IPS-NIHi7 (cell line): ENCODE measurements at regions not wholly inside any gene's neighbourhood (a gene's known extent, or its start where the extent isn't known, plus 50 kb on each side); places are given as distances from the start of the nearest gene placed in this dataset.

Source experiments
- DNase-seq: peaks from one replicate; pipeline ENCODE4 v3.0.0; 2012; ENCODE audit warnings: mixed read lengths; ENCODE audit errors: extremely low spot score

GRCh38 chr1:201685485-201685884 lies 143.5 kb upstream of the IPO9 start:
- DNase-seq: no peak

DNA sequence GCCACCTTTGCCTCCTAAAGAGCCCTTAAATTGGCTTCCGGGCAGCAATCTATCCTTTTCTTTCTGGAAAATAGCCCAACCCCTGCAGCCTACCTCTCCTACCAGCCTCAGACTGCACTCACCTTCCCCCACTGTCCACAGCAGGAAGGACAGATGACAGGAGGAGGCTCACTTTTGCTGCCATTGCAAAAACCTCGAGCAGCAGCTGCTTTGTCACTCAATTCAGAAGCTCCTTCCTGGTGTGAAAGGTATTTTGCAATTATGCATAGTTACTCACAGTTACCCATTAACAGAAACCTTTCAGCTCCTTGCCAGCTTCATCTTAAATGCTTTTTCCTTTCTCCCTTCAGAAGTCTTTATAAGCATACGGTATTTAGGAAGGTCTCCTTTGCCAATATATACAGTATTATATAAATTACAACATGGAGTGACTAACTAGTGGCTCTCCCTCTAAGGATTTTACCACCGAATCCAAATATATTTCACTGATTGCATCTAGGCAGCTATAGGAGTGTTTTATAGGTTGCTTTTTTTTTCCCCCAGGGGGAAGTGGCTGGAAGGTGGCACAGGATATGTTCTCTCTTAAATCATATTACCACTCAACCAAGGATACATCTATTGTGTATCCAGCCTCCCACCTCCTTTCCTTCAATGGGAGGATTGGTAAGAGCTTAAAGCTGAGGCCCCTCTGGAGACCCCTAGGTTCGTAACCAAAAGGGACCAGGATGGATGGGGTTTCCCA lies 142.1 kb upstream of the IPO9 start:
- DNase-seq: peak; percentile 73

DNA sequence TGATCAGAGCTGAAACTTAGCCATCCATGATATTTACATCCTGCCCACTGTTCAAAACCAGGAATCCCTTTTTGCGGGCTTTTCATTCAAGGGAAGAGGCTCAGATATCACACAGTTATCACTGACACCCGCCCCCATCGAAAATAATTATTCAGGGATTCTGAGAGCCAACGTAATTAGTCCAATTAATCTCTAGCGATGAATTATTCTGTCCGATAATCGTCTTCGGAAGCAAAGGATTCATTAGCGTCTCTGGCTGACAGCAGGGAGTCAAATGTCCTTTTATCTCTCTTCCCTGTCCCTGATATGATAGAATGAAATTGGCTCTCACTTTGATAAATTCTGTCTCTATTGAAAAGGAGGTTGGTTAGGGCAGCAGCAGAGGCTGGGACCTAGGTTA lies 140.4 kb upstream of the IPO9 start:
- DNase-seq: no peak

- DNase-seq: no peak
Observed at GRCh38 chr1:201689647-201690046, 139.3 kb upstream of the IPO9 start.

- no peak for DNase-seq
Observed at GRCh38 chr1:201690528-201690927, 138.4 kb upstream of the IPO9 start.

GRCh38 chr1:201691716-201692554 lies 137.0 kb upstream of the IPO9 start:
- DNase-seq: no peak

GRCh38 chr1:201692555-201693394 lies 136.2 kb upstream of the IPO9 start:
- no peak for DNase-seq

GRCh38 chr1:201693890-201694607 lies 134.9 kb upstream of the IPO9 start:
- peak; percentile 35 for DNase-seq

DNA sequence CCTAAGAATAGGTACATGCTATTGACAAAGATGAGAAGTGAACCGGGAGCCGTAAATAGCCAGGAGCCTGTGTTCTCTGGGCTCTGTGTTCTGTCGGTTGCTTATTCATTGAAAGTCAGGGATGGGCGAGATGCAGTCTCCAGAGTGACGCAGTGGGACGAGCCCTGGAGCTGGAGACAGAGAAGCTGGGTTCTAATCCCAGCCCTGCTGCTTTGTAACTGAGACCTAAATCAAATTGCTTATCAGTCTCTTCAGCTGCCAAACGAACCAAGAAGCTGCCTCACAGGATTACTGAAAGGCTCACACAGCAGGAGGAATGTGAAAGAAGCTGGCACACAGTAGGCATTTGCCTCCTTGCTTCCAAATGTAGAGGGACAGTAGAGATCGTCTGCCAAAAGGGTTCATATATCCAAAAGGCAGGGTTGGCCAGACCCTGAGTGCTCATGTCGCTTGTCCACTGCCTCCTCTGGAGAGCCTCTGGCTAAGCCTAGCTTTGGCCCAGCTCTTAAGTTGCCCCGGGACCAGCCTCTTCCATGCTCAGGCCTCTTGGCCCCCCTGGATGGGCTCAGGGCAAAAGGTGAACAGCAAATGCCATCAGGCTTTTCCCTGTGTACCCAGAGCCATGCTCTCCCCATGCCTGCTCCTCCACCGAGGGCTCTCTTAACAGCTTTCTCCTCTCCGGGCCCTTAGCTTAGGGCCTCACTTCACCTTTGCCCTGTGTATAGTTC lies 134.2 kb upstream of the IPO9 start:
- DNase-seq: no peak

GRCh38 chr1:201695607-201696006 lies 133.3 kb upstream of the IPO9 start:
- DNase-seq: no peak

GRCh38 chr1:201696217-201696761 lies 132.7 kb upstream of the IPO9 start:
- DNase-seq: no peak

GRCh38 chr1:201697174-201697573 lies 131.8 kb upstream of the IPO9 start:
- no peak for DNase-seq

DNA sequence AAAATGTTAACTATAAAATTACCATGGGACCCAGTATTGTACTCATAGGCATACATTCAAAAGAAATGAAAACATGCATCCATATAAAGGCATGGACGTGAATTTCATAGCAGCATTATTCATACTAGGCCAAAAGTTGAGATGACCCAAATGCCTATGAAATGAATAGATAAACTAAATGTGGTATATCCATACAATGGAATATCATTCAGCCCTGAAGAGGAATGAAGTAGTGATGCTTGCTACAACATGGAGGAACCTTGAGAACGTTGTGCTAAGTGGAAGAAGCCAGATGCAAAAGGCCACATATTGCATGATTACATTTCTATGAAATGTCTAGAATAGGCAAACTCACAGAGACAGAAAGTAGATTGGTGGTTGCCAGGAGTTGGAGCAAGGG lies 127.1 kb upstream of the IPO9 start:
- DNase-seq: no peak

- peak; percentile 74 for DNase-seq
Observed at GRCh38 chr1:201702936-201703335, 126.0 kb upstream of the IPO9 start.

GRCh38 chr1:201703621-201704438 lies 125.1 kb upstream of the IPO9 start:
- DNase-seq: peak; percentile 91

DNA sequence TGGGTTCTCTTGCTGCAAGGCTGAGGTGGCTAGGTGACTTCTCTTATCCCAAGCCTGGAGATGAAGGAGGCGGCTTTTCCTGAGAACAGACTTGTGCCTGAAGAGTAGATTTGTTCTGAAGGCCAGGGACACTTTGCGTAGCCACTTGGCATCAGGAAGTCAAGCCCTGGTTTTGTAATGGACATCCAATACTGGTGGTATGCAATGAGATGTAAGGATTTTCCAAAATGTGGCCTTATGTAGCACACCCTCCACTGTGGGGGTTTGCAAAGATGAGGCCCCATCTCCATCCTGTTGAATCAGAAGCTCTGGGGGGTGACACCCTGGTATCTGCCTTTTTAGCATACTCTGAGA lies 124.5 kb upstream of the IPO9 start:
- DNase-seq: no peak

- DNase-seq: no peak
Observed at GRCh38 chr1:201705389-201705788, 123.6 kb upstream of the IPO9 start.

DNA sequence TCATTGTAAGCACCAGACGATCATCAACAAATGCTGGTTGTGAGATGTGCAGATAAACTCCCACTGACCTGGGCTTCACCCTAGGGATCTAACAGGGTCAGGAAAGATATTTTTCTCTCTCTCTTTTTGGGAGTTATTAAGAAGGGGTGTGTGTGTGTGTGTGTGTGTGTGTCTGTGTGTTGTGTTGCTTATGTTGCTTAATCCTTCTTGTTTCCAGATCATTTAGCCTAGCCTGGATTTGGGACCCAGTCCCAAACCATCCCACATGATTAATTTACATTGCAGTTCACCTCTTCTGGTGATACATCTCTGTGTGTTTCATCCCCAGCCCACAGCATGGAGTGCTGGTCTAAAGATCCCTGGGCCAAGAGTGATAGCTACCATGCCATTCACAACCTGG lies 122.8 kb upstream of the IPO9 start:
- DNase-seq: no peak

DNA sequence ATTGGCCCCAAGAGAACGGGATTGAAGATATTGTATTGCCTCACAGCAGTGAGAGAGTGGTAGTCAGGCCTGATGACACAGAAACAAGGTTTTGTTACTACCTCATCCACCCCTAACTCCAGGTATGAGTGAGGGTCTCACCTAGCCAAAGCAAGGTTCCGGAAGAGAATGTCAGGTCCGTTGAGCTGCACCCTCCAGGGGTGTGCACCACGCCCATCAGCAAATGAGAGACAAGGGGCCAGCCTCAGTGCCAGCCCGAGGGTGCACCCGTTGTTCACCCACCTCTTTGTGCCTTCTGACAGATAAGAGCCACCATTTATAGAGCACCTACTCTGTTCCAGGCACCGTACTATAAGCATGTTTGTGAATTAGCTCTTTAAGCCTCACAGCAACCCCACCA lies 121.9 kb upstream of the IPO9 start:
- no peak for DNase-seq

- DNase-seq: no peak
Observed at GRCh38 chr1:201707656-201708055, 121.3 kb upstream of the IPO9 start.
